Keratinocyte (primary cell): ENCODE measurements at regions not wholly inside any gene's neighbourhood (a gene's known extent, or its start where the extent isn't known, plus 50 kb on each side); places are given as distances from the start of the nearest gene placed in this dataset.

Experiments used
- DNase-seq: peaks from one replicate; pipeline ENCODE4 v3.0.0-alpha.2; 2011; ENCODE audit warnings: low read depth, missing footprints, low spot score
- FAIRE-seq: peaks from 2 replicates; lab custom pipeline; 2011; peaks lifted over from hg19 to GRCh38; lab: Jason Lieb, UNC
- H2AFZ ChIP-seq: 2 replicates; pipeline ENCODE4 v1.6.0; 2012; ENCODE audit warnings: low read length, control low read depth, inconsistent platforms; ENCODE audit not compliant: control insufficient read depth
- H3K27ac ChIP-seq: 2 replicates; pipeline ENCODE4 v1.5.1; 2011; ENCODE audit warnings: low read length; ENCODE audit not compliant: control insufficient read depth, insufficient read depth
- H3K27me3 ChIP-seq: 3 replicates; pipeline ENCODE4 v1.6.0; 2011; ENCODE audit warnings: low read length; ENCODE audit not compliant: control insufficient read depth, insufficient read depth; ENCODE audit errors: extremely low read depth
- H3K36me3 ChIP-seq, 2 experiments: 2 replicates in 1 of 2; 3 replicates in 1 of 2; pipeline ENCODE4 v1.5.1; 2011; ENCODE audit warnings: low read length in 2 of 2, mild to moderate bottlenecking in 1 of 2; ENCODE audit not compliant: control insufficient read depth in 2 of 2, insufficient read depth in 2 of 2; ENCODE audit errors: extremely low read depth in 1 of 2
- H3K4me1 ChIP-seq: 3 replicates; pipeline ENCODE4 v1.5.1; 2011; ENCODE audit warnings: low read length; ENCODE audit not compliant: control insufficient read depth, insufficient read depth; ENCODE audit errors: extremely low read depth
- H3K4me2 ChIP-seq: 3 replicates; pipeline ENCODE4 v1.6.0; 2011; ENCODE audit warnings: low read depth, low read length; ENCODE audit not compliant: control insufficient read depth, insufficient read depth; ENCODE audit errors: extremely low read depth
- H3K4me3 ChIP-seq, 3 experiments: fragments of 200-600 bp in 1 of 3; sonication (generic) in 1 of 3; 2 replicates in 2 of 3; 3 replicates in 1 of 3; pipeline ENCODE4 v1.5.1; 2011 to 2016; ENCODE audit warnings: low read length in 3 of 3, mild to moderate bottlenecking in 3 of 3, control low read depth in 2 of 3, inconsistent platforms in 1 of 3, low read depth in 1 of 3, mixed read lengths in 1 of 3, mixed run types in 1 of 3, moderate library complexity in 1 of 3; ENCODE audit not compliant: control insufficient read depth in 2 of 3, insufficient read depth in 2 of 3; ENCODE audit errors: extremely low read depth in 1 of 3
- H3K79me2 ChIP-seq: 2 replicates; pipeline ENCODE4 v1.6.0; 2012; ENCODE audit warnings: low read length; ENCODE audit not compliant: control insufficient read depth, insufficient read depth
- H3K9ac ChIP-seq: 3 replicates; pipeline ENCODE4 v1.6.0; 2011; ENCODE audit warnings: low read length; ENCODE audit not compliant: control insufficient read depth, insufficient read depth; ENCODE audit errors: extremely low read depth
- H3K9me1 ChIP-seq: 3 replicates; pipeline ENCODE4 v1.6.0; 2011; ENCODE audit warnings: low read length; ENCODE audit not compliant: control insufficient read depth, insufficient read depth; ENCODE audit errors: extremely low read depth
- H3K9me3 ChIP-seq: 2 replicates; pipeline ENCODE4 v1.5.1; 2012; ENCODE audit warnings: low read depth, low read length; ENCODE audit not compliant: control insufficient read depth
- H4K20me1 ChIP-seq: 3 replicates; pipeline ENCODE4 v1.6.0; 2011; ENCODE audit warnings: low read length; ENCODE audit not compliant: control insufficient read depth, insufficient read depth; ENCODE audit errors: extremely low read depth
- EZH2 ChIP-seq: IDR thresholded peaks from one replicate; pipeline ENCODE4 v1.6.1; 2012; ENCODE audit warnings: inconsistent platforms, mild to moderate bottlenecking, low read length, moderate library complexity
- dilution Hi-C: fragments of 300-500 bp; cut with MboI; formaldehyde crosslinking; loops from one replicate; pipeline ENCODE4 v1.7.0; 2020; ENCODE audit warnings: low sequenced_read_pairs; ENCODE audit not compliant: extremely low pct_ligation_motif_present
- TF ChIP-seq, protein P1 (sequence below), 3 experiments: IDR thresholded peaks in 1 of 3; conservative IDR thresholded peaks in 1 of 3; optimal IDR thresholded peaks in 1 of 3; 2 replicates in 2 of 3; 3 replicates in 1 of 3; pipeline versions ENCODE3 to v1.5.1; 2011; ENCODE audit warnings: low read length in 3 of 3, mild to moderate bottlenecking in 3 of 3, moderate library complexity in 2 of 3, control low read depth in 1 of 3, inconsistent platforms in 1 of 3; ENCODE audit not compliant: insufficient read depth in 2 of 3; ENCODE audit errors: extremely low read depth in 1 of 3

- no peak for TF ChIP-seq EZH2
- TF ChIP-seq, protein P1, sequence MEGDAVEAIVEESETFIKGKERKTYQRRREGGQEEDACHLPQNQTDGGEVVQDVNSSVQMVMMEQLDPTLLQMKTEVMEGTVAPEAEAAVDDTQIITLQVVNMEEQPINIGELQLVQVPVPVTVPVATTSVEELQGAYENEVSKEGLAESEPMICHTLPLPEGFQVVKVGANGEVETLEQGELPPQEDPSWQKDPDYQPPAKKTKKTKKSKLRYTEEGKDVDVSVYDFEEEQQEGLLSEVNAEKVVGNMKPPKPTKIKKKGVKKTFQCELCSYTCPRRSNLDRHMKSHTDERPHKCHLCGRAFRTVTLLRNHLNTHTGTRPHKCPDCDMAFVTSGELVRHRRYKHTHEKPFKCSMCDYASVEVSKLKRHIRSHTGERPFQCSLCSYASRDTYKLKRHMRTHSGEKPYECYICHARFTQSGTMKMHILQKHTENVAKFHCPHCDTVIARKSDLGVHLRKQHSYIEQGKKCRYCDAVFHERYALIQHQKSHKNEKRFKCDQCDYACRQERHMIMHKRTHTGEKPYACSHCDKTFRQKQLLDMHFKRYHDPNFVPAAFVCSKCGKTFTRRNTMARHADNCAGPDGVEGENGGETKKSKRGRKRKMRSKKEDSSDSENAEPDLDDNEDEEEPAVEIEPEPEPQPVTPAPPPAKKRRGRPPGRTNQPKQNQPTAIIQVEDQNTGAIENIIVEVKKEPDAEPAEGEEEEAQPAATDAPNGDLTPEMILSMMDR (optimal IDR thresholded peaks at IDR 0.05 in 1 of 3, IDR thresholded peaks at IDR 0.05 in 1 of 3, conservative IDR thresholded peaks at IDR 0.05 in 1 of 3; ENCODE audit: extremely low read depth in 1 of 3, insufficient read depth in 2 of 3, low read length in 3 of 3) = no peak
- H3K36me3 ChIP-seq = no peaks in the 10 kb centered on the region
- H2AFZ ChIP-seq = no peak overlapping the region
- DNase-seq (no peak), FAIRE-seq (no peak)
- dilution Hi-C loops = no loop called here
- no peaks in the 10 kb centered on the region for H3K4me1 ChIP-seq
- H3K27ac ChIP-seq = no peak overlapping the region
- H3K9ac ChIP-seq = no peak overlapping the region
- H3K27me3 ChIP-seq = no peaks in the 10 kb centered on the region
- no peak overlapping the region for H3K4me2 ChIP-seq
- peaks cover 2% of the 10 kb centered on the region for H3K9me3 ChIP-seq
- no peak overlapping the region for H3K4me3 ChIP-seq
- no peaks in the 10 kb centered on the region for H3K9me1 ChIP-seq
- no peaks in the 10 kb centered on the region for H3K79me2 ChIP-seq
- H4K20me1 ChIP-seq = no peaks in the 10 kb centered on the region
These were observed 57.7 kb downstream of the SOX3 start for GRCh38 chrX:140447150-140447549.

- H3K9ac ChIP-seq = no peak overlapping the region
- H3K27ac ChIP-seq = no peak overlapping the region
- no peaks in the 10 kb centered on the region for H4K20me1 ChIP-seq
- FAIRE-seq = no peak
- dilution Hi-C loops = no loop called here
- H3K9me3 ChIP-seq = no peaks in the 10 kb centered on the region
- no peaks in the 10 kb centered on the region for H3K9me1 ChIP-seq
- no peaks in the 10 kb centered on the region for H3K27me3 ChIP-seq
- H3K36me3 ChIP-seq = no peaks in the 10 kb centered on the region
- H3K79me2 ChIP-seq = no peaks in the 10 kb centered on the region
- H3K4me1 ChIP-seq = no peaks in the 10 kb centered on the region
- TF ChIP-seq, protein P1 (optimal IDR thresholded peaks at IDR 0.05 in 1 of 3, IDR thresholded peaks at IDR 0.05 in 1 of 3, conservative IDR thresholded peaks at IDR 0.05 in 1 of 3; ENCODE audit: extremely low read depth in 1 of 3, insufficient read depth in 2 of 3, low read length in 3 of 3) = no peak
- TF ChIP-seq EZH2 = no peak
- H3K4me2 ChIP-seq = no peak overlapping the region
- no peak overlapping the region for H3K4me3 ChIP-seq
- no peak overlapping the region for H2AFZ ChIP-seq
- DNase-seq = no peak
These were observed 64.0 kb downstream of the SOX3 start for GRCh38 chrX:140440876-140441275.
